GM12891 (cell line): ENCODE measurements at regions not wholly inside any gene's neighbourhood (a gene's known extent, or its start where the extent isn't known, plus 50 kb on each side); places are given as distances from the start of the nearest gene placed in this dataset.
"Not testable (repeated sequence)": the region's sequence is repeated elsewhere in the genome, so short reads cannot be mapped to it uniquely, and the experiment has no call there.

Source experiments
- DNase-seq: peaks from one replicate; pipeline ENCODE4 v3.0.0; 2011; ENCODE audit warnings: low spot score; ENCODE audit not compliant: insufficient read length
- FAIRE-seq: peaks from 2 replicates; lab custom pipeline; 2011; peaks lifted over from hg19 to GRCh38; lab: Jason Lieb, UNC
- PAX5 ChIP-seq: IDR thresholded peaks from 2 replicates; pipeline ENCODE4 v1.6.1; 2011; ENCODE audit warnings: low read length, moderate library complexity, mild to moderate bottlenecking; ENCODE audit not compliant: insufficient read depth, severe bottlenecking
- POLR2A ChIP-seq: IDR thresholded peaks from 2 replicates; pipeline ENCODE4 v1.6.1; 2011; ENCODE audit warnings: low read depth, low read length, control low read depth
- POLR2AphosphoS5 ChIP-seq: IDR thresholded peaks from 2 replicates; pipeline ENCODE4 v1.6.1; 2011; ENCODE audit warnings: low read depth, low read length, control low read depth
- POU2F2 ChIP-seq: IDR thresholded peaks from 2 replicates; pipeline ENCODE4 v1.6.1; 2011; ENCODE audit warnings: low read depth, mild to moderate bottlenecking, control low read depth, low read length, moderate library complexity
- SPI1 ChIP-seq: IDR thresholded peaks from 2 replicates; pipeline ENCODE4 v1.6.1; 2011; ENCODE audit warnings: low read depth, low read length, control low read depth
- TAF1 ChIP-seq: IDR thresholded peaks from 2 replicates; pipeline ENCODE4 v1.6.1; 2011; ENCODE audit warnings: low read depth, low read length, control low read depth

DNA sequence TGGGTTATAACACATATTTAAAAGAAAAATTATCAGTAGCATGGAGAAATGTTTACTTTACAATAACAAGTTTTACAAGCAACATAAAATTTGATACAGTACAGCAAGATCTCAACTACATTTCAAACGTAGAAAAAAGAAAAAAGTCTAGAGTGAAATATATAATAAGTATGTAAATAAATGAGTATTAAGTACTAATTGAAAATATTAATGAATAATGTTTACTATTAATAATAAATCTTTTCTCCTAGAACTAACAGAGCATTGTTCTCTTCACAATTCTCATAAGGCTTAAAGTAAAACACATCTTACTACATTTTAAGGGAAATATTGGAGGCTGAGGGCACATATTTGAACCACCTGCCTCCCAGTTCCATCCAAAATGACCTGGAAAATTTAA is 72.1 kb downstream of the TMEM212 start:
- no peak for FAIRE-seq
- TF ChIP-seq TAF1, result no peak
- TF ChIP-seq PAX5, result no peak
- TF ChIP-seq SPI1, result no peak
- no peak for TF ChIP-seq POU2F2
- no peak for TF ChIP-seq POLR2A
- no peak for TF ChIP-seq POLR2AphosphoS5
- DNase-seq, result no peak

DNA sequence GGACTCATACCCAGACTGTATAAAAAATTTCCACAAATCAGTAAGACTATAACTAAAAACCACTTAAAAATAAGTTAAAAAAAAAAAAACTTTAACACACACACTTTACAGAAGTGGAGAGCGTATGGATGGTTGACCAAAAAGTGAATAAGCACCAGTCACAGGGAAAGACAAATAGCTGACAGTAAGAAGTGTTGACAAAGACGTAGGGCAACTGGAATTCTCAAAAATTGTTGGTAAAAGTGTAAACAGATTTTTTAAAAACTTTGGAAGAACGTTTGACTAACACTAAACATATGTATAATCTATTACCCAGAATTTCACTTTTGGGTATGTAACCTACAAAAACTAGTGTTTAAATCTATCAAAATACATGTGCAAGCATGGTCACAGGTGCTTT is 73.7 kb downstream of the TMEM212 start:
- DNase-seq (no peak), FAIRE-seq (no peak)
- TF ChIP-seq POLR2A (no peak), POLR2AphosphoS5 (no peak), PAX5 (no peak), TAF1 (no peak), POU2F2 (no peak), SPI1 (no peak)

DNA sequence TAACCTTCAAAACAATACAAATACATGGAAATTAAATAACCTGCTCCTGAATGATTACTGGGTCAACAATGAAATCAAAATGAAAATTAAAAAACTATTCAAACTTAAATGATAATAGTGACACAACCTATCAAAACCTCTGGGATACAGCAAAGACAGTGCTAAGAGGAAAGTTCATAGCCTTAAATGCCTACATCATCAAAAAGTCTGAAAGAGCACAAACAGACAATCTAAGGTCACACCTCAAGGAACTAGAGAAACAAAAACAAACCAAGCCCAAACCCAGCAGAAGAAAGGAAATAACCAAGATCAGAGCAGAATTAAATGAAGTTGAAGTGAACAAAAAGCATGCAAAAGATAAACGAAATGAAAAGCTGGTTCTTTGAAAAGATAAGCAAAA is 79.5 kb downstream of the TMEM212 start:
- not testable (repeated sequence) for DNase-seq, FAIRE-seq

DNA sequence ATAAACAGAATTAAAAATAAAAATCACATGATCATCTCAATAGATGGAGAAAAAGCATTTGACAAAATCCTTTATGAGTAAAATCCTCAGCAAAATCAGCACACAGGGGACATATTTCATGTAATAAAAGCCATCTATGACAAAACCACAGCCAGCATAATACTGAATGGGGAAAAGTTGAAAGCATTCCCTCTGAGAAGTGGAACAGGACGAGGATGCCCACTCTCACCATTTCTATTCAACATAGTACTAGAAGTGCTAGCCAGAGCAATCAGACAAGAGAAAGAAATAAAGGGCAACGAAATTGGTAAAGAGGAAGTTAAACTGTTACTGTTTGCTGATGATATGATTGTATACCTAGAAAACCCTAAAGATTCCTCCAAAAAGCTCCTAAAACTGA is 80.5 kb downstream of the TMEM212 start:
- FAIRE-seq, result not testable (repeated sequence)

DNA sequence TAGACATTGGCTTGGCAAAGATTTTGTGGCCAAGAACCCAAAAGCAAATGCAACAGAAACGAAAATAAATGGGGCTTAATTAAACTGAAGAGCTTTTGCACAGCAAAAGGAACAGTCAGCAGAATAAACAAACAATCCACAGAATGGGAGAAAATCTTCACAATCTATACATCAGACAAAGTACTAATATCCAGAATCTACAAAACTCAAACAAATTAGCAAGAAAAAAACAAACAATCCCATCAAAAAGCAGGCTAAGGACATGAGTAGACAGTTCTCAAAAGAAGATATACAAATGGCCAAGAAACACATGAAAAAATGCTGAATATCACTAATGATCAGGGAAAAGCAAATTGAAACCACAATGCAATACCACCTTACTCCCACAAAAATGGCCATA is 81.7 kb downstream of the TMEM212 start:
- DNase-seq, FAIRE-seq: not testable (repeated sequence)

More for the DNA sequence above, 80.5 kb downstream of the TMEM212 start:
- DNase-seq, result not testable (repeated sequence)

DNA sequence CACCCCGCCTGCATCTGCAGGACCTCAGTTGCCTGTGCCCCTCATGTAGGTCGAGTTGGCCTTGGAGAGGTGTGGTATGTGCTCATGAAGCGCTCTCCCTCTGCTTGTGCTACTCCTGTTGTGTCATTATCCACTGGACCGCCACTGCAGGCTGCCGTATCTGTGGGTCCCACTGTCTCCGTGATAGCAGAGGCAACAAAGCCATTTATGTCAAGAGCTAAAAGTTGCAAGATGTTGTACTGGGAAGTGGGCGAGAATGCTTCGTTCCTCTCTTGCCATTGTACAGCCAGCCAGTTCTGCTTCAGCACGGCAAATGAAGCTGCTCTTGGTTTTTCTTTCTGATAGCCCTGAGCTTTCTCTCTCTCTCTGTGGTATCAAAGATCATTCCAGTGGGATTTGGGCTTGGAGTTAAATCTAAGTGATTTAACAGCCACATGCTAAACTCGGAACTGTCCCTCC is 89.0 kb downstream of the TMEM212 start:
- no peak for FAIRE-seq
- no peak for TF ChIP-seq POU2F2
- no peak for TF ChIP-seq TAF1
- TF ChIP-seq PAX5, result no peak
- no peak for TF ChIP-seq POLR2A
- DNase-seq, result no peak

DNA sequence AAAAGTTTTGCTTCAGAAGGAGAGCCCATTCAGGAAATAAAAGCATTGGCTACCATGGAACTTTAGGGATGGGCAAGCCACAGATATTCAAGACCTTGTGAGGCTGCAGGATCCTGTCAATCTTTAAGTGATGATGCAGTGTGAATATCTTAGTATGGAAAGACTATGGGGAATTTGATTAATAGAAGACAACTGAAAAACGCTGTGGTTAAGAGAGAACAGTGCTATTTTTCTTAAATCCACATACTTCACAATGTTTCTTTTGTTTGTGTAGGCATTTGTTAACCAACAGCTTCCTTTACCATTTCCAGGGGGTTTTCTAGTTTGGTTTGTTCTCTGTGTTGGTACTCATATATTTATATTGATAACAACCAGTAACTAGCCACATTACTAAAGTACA is 90.3 kb downstream of the TMEM212 start:
- FAIRE-seq (no peak), DNase-seq (no peak)
- TF ChIP-seq POU2F2 (no peak), POLR2AphosphoS5 (no peak), POLR2A (no peak), TAF1 (no peak), SPI1 (no peak), PAX5 (no peak)

DNA sequence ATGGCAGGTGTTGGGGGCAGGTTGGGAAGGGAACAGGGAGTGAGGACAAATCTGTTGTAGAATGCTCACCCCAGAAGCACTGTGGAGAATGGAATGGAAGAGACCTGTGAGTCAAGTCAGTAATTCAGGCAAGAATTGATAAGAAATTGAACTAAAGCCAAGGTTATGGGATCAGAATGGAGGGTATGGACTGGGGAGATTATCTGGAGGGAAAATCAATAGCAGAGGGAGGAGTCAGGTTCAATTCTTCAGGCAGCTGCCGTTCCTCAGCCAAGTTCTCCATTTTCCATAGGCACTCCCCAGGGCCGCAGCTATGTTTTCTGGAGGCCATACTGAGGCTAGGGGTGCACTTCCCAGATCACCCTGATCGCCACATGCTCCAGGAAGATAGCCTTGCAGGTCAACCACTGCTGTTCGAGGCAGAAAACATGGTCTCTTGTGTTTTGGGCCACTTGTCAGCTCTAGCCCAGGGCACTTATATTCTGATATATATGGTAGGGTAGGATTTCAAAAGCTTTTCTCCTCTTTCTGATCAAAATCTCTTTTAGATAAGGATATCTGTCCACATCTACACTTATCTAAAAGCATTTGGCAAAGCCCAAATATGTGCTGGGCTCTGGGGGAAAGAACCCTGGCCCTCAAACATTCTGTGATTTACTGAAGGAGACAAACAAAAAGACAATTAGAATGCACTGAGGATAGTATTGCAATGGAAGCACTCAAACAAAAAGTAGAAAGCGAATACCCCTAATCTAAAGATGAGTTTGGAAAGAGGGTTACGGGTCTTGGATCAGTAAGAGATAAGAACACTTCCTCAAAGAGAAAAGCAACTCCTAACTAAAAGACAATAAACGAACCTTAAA is 92.3 kb downstream of the TMEM212 start:
- no peak for TF ChIP-seq POLR2AphosphoS5
- no peak for TF ChIP-seq PAX5
- no peak for FAIRE-seq
- DNase-seq, result no peak

DNA sequence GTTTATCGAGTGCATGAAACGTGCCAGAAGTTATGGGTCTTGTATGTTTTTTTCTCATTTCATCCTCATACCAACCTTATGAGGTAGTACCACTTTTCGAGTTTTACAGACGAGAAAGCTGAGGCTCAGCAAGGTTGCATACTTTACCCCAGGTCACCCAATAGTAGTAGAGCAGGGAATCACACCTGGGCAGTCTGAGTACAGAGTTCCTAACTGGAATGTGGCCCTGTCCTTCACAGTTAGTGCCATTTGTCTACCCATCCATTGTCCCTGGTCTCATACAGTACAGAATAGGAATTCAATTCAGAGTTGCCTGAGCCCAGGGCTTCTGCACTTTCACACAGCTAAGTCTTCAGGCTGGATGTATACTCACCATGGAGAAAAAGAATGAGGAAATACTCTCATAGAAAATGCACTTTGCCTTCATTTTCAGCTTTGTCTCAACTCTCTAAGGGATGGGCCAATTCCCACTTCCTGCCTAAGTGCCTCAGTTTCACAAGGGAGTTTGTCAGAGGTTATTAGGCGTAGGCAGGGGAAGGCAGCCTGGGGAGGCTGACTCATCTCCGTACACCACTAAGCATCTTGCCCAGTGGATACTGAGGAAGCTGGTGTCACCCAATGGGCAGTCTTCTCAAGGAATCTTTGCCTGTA is 93.2 kb downstream of the TMEM212 start:
- DNase-seq (no peak), FAIRE-seq (no peak)
- TF ChIP-seq TAF1 (no peak), POLR2A (no peak), POU2F2 (no peak), SPI1 (no peak), PAX5 (no peak), POLR2AphosphoS5 (no peak)

DNA sequence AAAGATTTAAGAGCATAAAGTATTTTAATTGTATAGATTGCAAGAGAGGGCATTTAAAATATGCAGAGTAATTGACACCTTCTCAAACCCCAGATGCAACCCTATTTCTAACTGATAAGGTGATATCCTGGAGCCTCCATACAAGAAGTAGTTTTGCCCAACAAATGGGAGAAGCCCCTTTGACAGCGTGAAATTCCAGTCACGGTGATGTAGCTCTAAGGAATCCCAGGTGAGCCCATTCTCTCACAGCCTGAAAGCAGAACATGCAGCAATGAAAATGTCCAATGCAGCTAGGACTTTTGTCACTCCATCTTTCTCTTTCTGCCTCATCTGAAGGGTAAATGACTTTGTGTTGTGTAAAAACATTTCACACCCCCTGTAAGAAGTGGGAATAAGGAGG is 96.4 kb downstream of the TMEM212 start:
- TF ChIP-seq POU2F2 (no peak), PAX5 (no peak), TAF1 (no peak), SPI1 (no peak), POLR2AphosphoS5 (no peak), POLR2A (no peak)
- FAIRE-seq (no peak), DNase-seq (no peak)
